Spleen (tissue), 11 donors: ENCODE measurements at regions not wholly inside any gene's neighbourhood (a gene's known extent, or its start where the extent isn't known, plus 50 kb on each side); places are given as distances from the start of the nearest gene placed in this dataset.

ENCODE experiments used
- DNase-seq: peaks from one replicate; pipeline ENCODE4 v3.0.0-alpha.2; 2020
- H3K27ac ChIP-seq, 8 donors: fragments of 200-600 bp; sonication (generic) in 7 of 8; 1 replicate in 4 of 8; 2 replicates in 4 of 8; pipeline versions ENCODE4 v1.5.0 to v1.8.0; 2016 to 2021; ENCODE audit warnings: inconsistent platforms in 4 of 8, mild to moderate bottlenecking in 4 of 8, moderate library complexity in 1 of 8
- H3K27me3 ChIP-seq, 7 donors: fragments of 200-600 bp; sonication (generic) in 6 of 7; replicated peaks in 1 of 7; 1 replicate in 4 of 7; 2 replicates in 3 of 7; pipeline versions ENCODE4 v1.5.0 to v1.8.0; 2016 to 2021; ENCODE audit warnings: inconsistent platforms in 3 of 7, mild to moderate bottlenecking in 1 of 7
- H3K36me3 ChIP-seq, 6 donors: fragments of 200-600 bp; sonication (generic) in 5 of 6; 1 replicate in 4 of 6; 2 replicates in 2 of 6; pipeline versions ENCODE4 v1.5.0 to v1.8.0; 2016 to 2021; ENCODE audit warnings: inconsistent platforms in 2 of 6
- H3K4me1 ChIP-seq, 6 donors: fragments of 200-600 bp; sonication (generic) in 5 of 6; 1 replicate in 3 of 6; 2 replicates in 3 of 6; pipeline versions ENCODE4 v1.5.0 to v1.8.0; 2016 to 2021; ENCODE audit warnings: inconsistent platforms in 3 of 6
- H3K4me3 ChIP-seq, 8 donors: fragments of 200-600 bp; sonication (generic) in 7 of 8; 1 replicate in 4 of 8; 2 replicates in 4 of 8; pipeline versions ENCODE4 v1.5.0 to v1.8.0; 2016 to 2021; ENCODE audit warnings: inconsistent platforms in 4 of 8, mild to moderate bottlenecking in 4 of 8, moderate library complexity in 2 of 8
- H3K9me3 ChIP-seq, 8 donors: fragments of 200-600 bp; sonication (generic) in 7 of 8; 1 replicate in 4 of 8; 2 replicates in 4 of 8; pipeline versions ENCODE4 v1.5.0 to v1.8.0; 2016 to 2021; ENCODE audit warnings: inconsistent platforms in 4 of 8
- CTCF ChIP-seq, 11 experiments: fragments of 200-600 bp in 7 of 11; fragments of 450-650 bp in 4 of 11; sonication (generic) in 4 of 11; IDR thresholded peaks in 8 of 11; conservative IDR thresholded peaks in 3 of 11; 1 replicate in 7 of 11; 2 replicates in 4 of 11; pipeline versions ENCODE4 v1.4.0 to v1.8.0; 2016 to 2021; ENCODE audit warnings: antibody characterized with exemption in 11 of 11, inconsistent platforms in 4 of 11, mild to moderate bottlenecking in 1 of 11
- POLR2A ChIP-seq, 3 donors: fragments of 450-650 bp; IDR thresholded peaks; one replicate each; pipeline ENCODE4 v1.5.1; 2017; ENCODE audit warnings: antibody characterized with exemption in 3 of 3, mild to moderate bottlenecking in 1 of 3
- POLR2AphosphoS5 ChIP-seq, 3 donors: sonication (generic); formaldehyde crosslinking; IDR thresholded peaks; one replicate each; pipeline ENCODE4 v1.5.1; 2017; ENCODE audit warnings: antibody characterized with exemption in 3 of 3
- WGBS, 5 donors: extraction: QIAGEN DNeasy Blood & Tissue Kit in 3 of 5; methylation state at CpG; one replicate each; pipeline versions ENCODE4 v1.1.5 to v1.1.7; 2013 to 2018; 5-methylcytosine and 5-hydroxymethylcytosine counted together
- intact Hi-C: fragments of 100-400 bp; cut with DNase I; formaldehyde crosslinking; loops from one replicate; pipeline ENCODE4 v1.15.0; 2023; ENCODE audit warnings: low total_unique reads
- donor health status: healthy with polysubstance abuse.
- donor health status: DM: no; HTN: no; CAD: no; lungs with moderate emphysema.
- donor health status: DM: no; HTN: no; CAD: no.
- donor health status: Bipolar disorder and iron deficiency.
- donor health status: healthy.
- donor health status: DM: no; HTN: no; CAD: no.
- donor health status: DM: yes; HTN: yes; CAD: no.

GRCh38 chr7:46811529-46811928 lies 770.4 kb downstream of the TNS3 start:
- H3K27ac ChIP-seq = no peak overlapping the region
- peaks cover 0 to 25% (median 9%) of the 10 kb centered on the region in 8 donors for H3K9me3 ChIP-seq
- no peak for DNase-seq
- no peak for TF ChIP-seq POLR2A (IDR thresholded peaks at IDR 0.05)
- no peak for TF ChIP-seq POLR2AphosphoS5 (IDR thresholded peaks at IDR 0.05)
- no peak for TF ChIP-seq CTCF (IDR thresholded peaks at IDR 0.05 in 8 of 11, conservative IDR thresholded peaks at IDR 0.05 in 3 of 11)
- H3K4me1 ChIP-seq = no peaks in the 10 kb centered on the region
- no peak overlapping the region for H3K4me3 ChIP-seq
- intact Hi-C loops = no loop called here
- H3K27me3 ChIP-seq = no peaks in the 10 kb centered on the region
- WGBS, 5 donors = 52 to 83% (median 75%) methylated on average over 4 of the region's 4 CpGs
- H3K36me3 ChIP-seq = no peaks in the 10 kb centered on the region

GRCh38 chr7:46810986-46811385 lies 770.9 kb downstream of the TNS3 start:
- WGBS, 5 donors = 51 to 76% (median 70%) methylated on average over 4 of the region's 4 CpGs
- no peak overlapping the region for H3K27ac ChIP-seq
- no peak for TF ChIP-seq POLR2AphosphoS5 (IDR thresholded peaks at IDR 0.05)
- TF ChIP-seq CTCF (IDR thresholded peaks at IDR 0.05 in 8 of 11, conservative IDR thresholded peaks at IDR 0.05 in 3 of 11) = no peak
- no peak overlapping the region for H3K4me3 ChIP-seq
- no peaks in the 10 kb centered on the region for H3K27me3 ChIP-seq
- H3K36me3 ChIP-seq = no peaks in the 10 kb centered on the region
- intact Hi-C loops = no loop called here
- peaks cover 0 to 20% (median 4%) of the 10 kb centered on the region in 8 donors for H3K9me3 ChIP-seq
- no peak for DNase-seq
- no peaks in the 10 kb centered on the region for H3K4me1 ChIP-seq

- TF ChIP-seq POLR2AphosphoS5 (IDR thresholded peaks at IDR 0.05) (no peak), POLR2A (IDR thresholded peaks at IDR 0.05) (no peak), CTCF (IDR thresholded peaks at IDR 0.05 in 8 of 11, conservative IDR thresholded peaks at IDR 0.05 in 3 of 11) (no peak)
- Histone ChIP-seq H3K27ac (no peak overlapping the region), H3K27me3 (no peaks in the 10 kb centered on the region), H3K9me3 (peaks cover 0 to 13% (median 2%) of the 10 kb centered on the region in 8 donors), H3K4me1 (no peaks in the 10 kb centered on the region), H3K36me3 (no peaks in the 10 kb centered on the region), H3K4me3 (no peak overlapping the region)
- intact Hi-C loops = no loop called here
- WGBS, 5 donors = 78 to 89% (median 81%) methylated on average over 4 of the region's 4 CpGs
- DNase-seq = no peak
These were observed 772.0 kb downstream of the TNS3 start for GRCh38 chr7:46809886-46810285.

- H3K9me3 ChIP-seq = peaks cover 0 to 13% (median 2%) of the 10 kb centered on the region in 8 donors
- H3K36me3 ChIP-seq = no peaks in the 10 kb centered on the region
- no peak overlapping the region for H3K27ac ChIP-seq
- H3K4me3 ChIP-seq = no peak overlapping the region
- no peaks in the 10 kb centered on the region for H3K27me3 ChIP-seq
- intact Hi-C loops = no loop called here
- H3K4me1 ChIP-seq = no peaks in the 10 kb centered on the region
- TF ChIP-seq CTCF (IDR thresholded peaks at IDR 0.05 in 8 of 11, conservative IDR thresholded peaks at IDR 0.05 in 3 of 11) = no peak
- no peak for TF ChIP-seq POLR2A (IDR thresholded peaks at IDR 0.05)
- DNase-seq = no peak
- WGBS, 5 donors = 39 to 76% (median 42%) methylated on average over 3 of the region's 3 CpGs
These were observed 775.1 kb downstream of the TNS3 start for GRCh38 chr7:46806856-46807255.
